ENCODE measurements at regions not wholly inside any gene's neighbourhood (a gene's known extent, or its start where the extent isn't known, plus 50 kb on each side); places are given as distances from the start of the nearest gene placed in this dataset.

DNA sequence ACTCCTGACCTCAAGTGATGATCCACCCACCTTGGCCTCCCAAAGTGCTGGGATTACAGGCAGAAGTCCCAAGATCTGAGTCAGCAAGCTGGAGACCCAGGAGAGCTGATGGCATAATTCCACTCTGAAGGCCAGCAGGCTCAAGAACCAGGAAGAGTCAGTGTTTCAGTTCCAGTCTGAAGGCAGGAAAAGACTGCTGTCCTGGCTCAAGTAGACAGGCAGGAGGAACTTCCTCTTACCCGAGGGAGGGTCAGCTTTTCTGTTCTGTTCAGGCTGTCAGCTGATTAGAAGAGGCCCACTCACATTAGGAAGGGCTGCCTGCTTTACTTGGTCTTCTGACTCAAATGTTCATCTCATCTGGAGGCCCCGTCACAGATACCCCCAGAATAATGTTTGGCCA is 206.0 kb upstream of the MYL2 start:
- Histone ChIP-seq H3K4me1 (no peaks in the 10 kb centered on the region), H3K36me3 (no peaks in the 10 kb centered on the region), H3K4me3 (no peak overlapping the region), H3K27me3 (no peaks in the 10 kb centered on the region), H3K9me3 (no peaks in the 10 kb centered on the region), H3K27ac (peak overlapping the region in 1 of 4 donors; percentile 26)
- DNase-seq (peak in 1 of 2 donors; percentile 36), ATAC-seq (ENCODE audit: low FRiP score in 2 of 2) (peak in 1 of 2 donors; percentile 81)
- TF ChIP-seq, protein P1, sequence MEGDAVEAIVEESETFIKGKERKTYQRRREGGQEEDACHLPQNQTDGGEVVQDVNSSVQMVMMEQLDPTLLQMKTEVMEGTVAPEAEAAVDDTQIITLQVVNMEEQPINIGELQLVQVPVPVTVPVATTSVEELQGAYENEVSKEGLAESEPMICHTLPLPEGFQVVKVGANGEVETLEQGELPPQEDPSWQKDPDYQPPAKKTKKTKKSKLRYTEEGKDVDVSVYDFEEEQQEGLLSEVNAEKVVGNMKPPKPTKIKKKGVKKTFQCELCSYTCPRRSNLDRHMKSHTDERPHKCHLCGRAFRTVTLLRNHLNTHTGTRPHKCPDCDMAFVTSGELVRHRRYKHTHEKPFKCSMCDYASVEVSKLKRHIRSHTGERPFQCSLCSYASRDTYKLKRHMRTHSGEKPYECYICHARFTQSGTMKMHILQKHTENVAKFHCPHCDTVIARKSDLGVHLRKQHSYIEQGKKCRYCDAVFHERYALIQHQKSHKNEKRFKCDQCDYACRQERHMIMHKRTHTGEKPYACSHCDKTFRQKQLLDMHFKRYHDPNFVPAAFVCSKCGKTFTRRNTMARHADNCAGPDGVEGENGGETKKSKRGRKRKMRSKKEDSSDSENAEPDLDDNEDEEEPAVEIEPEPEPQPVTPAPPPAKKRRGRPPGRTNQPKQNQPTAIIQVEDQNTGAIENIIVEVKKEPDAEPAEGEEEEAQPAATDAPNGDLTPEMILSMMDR (IDR thresholded peaks at IDR 0.05), result no peak
- no peak for TF ChIP-seq EP300 (IDR thresholded peaks at IDR 0.05)
- TF ChIP-seq POLR2A (IDR thresholded peaks at IDR 0.05), result no peak
- no peak for TF ChIP-seq POLR2AphosphoS5 (IDR thresholded peaks at IDR 0.05)
- 42 to 58% methylated on average over 2 of the region's 2 CpGs for WGBS, 2 donors

DNA sequence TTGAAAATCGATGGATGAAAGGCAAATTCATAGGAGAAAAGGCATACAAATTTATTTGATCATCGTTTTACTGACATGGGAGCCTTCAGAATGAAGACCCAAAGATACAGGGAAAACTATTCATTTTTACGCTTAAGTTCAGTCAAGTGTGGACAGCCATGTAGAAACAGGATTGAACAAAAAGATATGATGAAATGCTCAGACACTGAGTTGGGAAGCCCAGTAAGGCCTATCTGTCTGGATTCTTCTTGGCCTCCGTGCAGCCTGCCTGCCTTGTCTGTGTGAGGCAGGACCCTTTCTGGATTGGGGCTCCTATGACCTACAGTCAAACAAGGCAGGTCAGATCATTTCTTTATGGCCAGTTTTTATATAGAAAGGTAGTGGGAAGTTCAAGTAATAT is 203.8 kb upstream of the MYL2 start:
- ATAC-seq (ENCODE audit: low FRiP score in 2 of 2), result no peak
- Histone ChIP-seq H3K9me3 (no peaks in the 10 kb centered on the region), H3K4me3 (no peak overlapping the region), H3K4me1 (no peaks in the 10 kb centered on the region), H3K27me3 (no peaks in the 10 kb centered on the region), H3K27ac (no peak overlapping the region), H3K36me3 (no peaks in the 10 kb centered on the region)
- DNase-seq, result no peak
- WGBS, 2 donors, result 87 to 89% methylated on average over 4 of the region's 4 CpGs
- TF ChIP-seq POLR2A (IDR thresholded peaks at IDR 0.05), result no peak
- TF ChIP-seq POLR2AphosphoS5 (IDR thresholded peaks at IDR 0.05), result no peak
- no peak for TF ChIP-seq EP300 (IDR thresholded peaks at IDR 0.05)
- TF ChIP-seq, protein P1 (IDR thresholded peaks at IDR 0.05), result no peak

DNA sequence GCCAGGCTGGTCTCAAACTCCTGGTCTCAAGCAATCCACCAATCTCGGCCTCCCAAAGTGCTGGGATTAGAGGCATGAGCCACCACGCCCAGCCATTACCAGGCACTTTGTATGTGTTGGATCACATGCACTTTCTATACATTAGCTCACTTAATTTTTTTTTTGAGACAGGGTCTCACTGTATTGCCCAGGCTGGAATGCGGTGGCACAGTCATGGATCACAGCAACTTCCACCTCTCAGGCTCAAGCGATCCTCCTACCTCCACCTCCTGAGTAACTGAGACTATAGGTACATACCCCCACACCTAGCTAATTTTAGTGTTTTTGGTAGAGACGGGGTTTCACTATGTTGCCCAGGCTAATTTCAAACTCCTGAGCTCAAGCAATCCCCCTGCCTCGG is 203.0 kb upstream of the MYL2 start:
- Histone ChIP-seq H3K4me1 (no peaks in the 10 kb centered on the region), H3K27me3 (no peaks in the 10 kb centered on the region), H3K27ac (no peak overlapping the region), H3K4me3 (no peak overlapping the region), H3K36me3 (no peaks in the 10 kb centered on the region), H3K9me3 (no peaks in the 10 kb centered on the region)
- DNase-seq, result no peak
- WGBS, 2 donors, result 91% methylated on average over 6 of the region's 6 CpGs
- TF ChIP-seq, protein P1 (IDR thresholded peaks at IDR 0.05), result no peak
- ATAC-seq (ENCODE audit: low FRiP score in 2 of 2), result no peak

DNA sequence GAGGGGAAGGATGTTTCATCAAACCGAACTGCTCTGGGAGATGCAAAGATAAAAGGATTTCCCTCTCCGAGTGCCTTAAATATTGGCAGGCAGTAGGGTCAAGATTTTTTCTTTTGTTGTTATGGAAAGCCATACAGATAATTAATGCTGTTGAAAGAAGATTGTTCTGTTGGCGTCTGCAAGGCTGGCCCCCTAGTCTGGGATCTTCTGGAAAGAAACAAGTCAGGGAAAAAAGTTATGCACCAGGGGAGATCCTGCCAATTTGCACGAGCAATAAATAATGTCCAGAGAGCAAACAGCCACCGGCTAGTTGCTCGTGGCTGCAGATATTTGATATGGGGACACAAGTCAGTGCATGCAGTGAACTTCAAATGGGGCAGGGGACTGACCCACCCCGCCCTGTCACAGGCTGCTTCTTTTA is 202.1 kb upstream of the MYL2 start:
- WGBS, 2 donors, result 25 to 39% methylated on average over 7 of the region's 7 CpGs
- TF ChIP-seq EP300 (IDR thresholded peaks at IDR 0.05) (no peak), POLR2A (IDR thresholded peaks at IDR 0.05) (no peak), POLR2AphosphoS5 (IDR thresholded peaks at IDR 0.05) (no peak)
- TF ChIP-seq, protein P1 (IDR thresholded peaks at IDR 0.05), result no peak
- DNase-seq (no peak), ATAC-seq (ENCODE audit: low FRiP score in 2 of 2) (no peak)
- H3K27ac ChIP-seq, result no peak overlapping the region
- H3K4me3 ChIP-seq, result no peak overlapping the region
- no peaks in the 10 kb centered on the region for H3K27me3 ChIP-seq
- no peaks in the 10 kb centered on the region for H3K9me3 ChIP-seq
- H3K36me3 ChIP-seq, result no peaks in the 10 kb centered on the region
- H3K4me1 ChIP-seq, result no peaks in the 10 kb centered on the region

DNA sequence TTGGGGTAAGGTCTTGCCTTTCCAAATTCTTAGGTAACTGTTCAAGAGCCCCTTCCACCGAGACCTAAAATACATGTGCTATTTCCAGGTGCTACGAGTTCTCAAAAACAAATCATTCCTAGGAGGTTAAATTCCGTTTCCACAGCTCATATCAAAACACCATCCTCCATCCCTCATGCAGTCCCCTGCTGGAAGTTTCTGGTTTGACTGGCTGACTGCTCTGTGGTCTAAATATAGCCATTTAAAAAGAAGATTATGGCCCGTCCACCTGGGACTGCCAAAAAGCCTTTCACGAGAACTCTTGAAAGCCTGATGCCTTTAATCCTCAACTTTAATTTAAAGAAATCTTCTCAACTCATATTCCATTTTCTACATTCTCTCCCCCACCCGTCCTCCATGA is 201.5 kb upstream of the MYL2 start:
- Histone ChIP-seq H3K9me3 (no peaks in the 10 kb centered on the region), H3K4me1 (no peaks in the 10 kb centered on the region), H3K4me3 (no peak overlapping the region), H3K36me3 (no peaks in the 10 kb centered on the region), H3K27me3 (no peaks in the 10 kb centered on the region), H3K27ac (no peak overlapping the region)
- WGBS, 2 donors, result 50 to 63% methylated on average over 6 of the region's 6 CpGs
- TF ChIP-seq POLR2A (IDR thresholded peaks at IDR 0.05), result no peak
- TF ChIP-seq EP300 (IDR thresholded peaks at IDR 0.05), result no peak
- TF ChIP-seq, protein P1 (IDR thresholded peaks at IDR 0.05), result no peak
- TF ChIP-seq POLR2AphosphoS5 (IDR thresholded peaks at IDR 0.05), result no peak
- no peak for DNase-seq
- no peak for ATAC-seq (ENCODE audit: low FRiP score in 2 of 2)
